GM18519 (cell line): ENCODE measurements at regions not wholly inside any gene's neighbourhood (a gene's known extent, or its start where the extent isn't known, plus 50 kb on each side); places are given as distances from the start of the nearest gene placed in this dataset.

Source experiments
- ATAC-seq: cut with Tn5 transposase; IDR thresholded peaks from one replicate; pipeline ENCODE4 v1.9.1; 2021; ENCODE audit warnings: mild to moderate bottlenecking, moderate library complexity; ENCODE audit not compliant: unreplicated experiment, low FRiP score

DNA sequence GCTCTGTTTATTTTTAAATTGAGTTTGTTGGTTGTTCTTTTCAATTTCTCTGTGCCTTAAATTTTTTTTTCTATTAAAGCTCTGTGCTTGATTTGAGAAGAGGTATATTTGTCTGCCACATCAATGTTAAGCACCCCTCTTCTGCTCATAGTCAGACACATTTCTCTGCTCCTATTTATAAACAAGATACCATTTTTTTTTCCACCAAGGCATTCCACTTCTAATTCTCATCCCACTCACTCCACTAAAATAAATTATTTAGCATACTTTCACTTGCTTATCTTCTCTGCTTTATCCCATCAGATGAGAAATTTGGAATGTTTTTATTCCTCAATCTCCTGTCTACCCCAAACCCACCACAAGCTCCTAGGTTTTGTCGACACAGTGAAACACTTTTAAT, 127.0 kb upstream of the PDE5A start:
- no peak for ATAC-seq

DNA sequence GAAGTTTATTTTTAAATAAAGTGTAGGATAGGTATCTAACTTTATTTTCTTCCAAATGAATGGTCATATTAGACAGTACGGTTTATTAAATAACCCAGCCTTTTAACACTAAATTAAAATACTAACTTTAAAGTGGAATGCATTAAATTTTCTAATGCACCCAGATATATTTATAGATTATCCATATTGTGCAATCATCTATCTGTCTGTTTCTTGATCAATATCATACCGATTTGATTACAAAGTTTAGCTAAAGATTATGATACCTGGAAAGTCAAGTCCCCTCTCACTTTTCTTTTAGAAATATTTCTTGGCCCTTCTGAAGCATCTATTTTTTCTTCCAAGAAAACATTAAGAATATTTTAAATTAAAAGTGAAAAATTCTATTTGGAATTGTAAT, 124.3 kb upstream of the PDE5A start:
- ATAC-seq = no peak

DNA sequence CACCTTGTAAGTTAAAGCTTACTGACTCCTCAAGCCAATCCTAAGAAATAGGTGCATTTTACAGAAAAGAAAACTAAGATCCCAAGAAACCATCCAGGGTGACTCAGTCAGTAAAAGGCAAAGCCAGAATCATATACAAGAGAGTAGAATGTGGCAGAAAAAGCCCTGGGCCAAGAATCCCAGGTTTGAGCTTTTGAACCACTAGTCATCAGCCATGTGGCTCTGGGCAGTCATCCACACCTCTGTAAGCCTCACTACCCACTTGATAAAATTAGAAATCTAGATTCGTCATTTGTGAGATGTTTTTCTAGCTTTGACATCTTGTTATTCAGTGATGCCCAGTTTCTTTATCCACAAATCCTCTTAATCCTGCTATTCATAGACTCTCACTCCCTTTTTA, 122.2 kb upstream of the PDE5A start:
- no peak for ATAC-seq

DNA sequence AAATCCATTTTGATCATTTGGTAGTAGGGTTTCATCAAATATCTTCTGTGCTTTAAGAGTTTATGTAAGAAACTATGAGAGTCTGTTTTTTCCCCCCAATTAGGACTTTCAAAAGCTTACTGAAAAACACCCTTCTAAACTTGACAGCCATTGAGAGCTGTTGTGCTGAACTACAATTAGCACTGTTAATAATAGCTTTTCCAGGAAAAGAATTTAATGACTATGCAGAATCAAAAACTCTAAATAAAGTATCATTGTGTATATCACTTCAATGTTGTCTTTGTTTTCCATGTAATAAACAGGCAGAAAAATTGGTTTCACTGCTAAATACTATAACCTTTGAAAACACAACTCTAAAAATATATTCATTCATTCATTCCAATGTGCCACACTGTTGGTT, 121.4 kb upstream of the PDE5A start:
- no peak for ATAC-seq

DNA sequence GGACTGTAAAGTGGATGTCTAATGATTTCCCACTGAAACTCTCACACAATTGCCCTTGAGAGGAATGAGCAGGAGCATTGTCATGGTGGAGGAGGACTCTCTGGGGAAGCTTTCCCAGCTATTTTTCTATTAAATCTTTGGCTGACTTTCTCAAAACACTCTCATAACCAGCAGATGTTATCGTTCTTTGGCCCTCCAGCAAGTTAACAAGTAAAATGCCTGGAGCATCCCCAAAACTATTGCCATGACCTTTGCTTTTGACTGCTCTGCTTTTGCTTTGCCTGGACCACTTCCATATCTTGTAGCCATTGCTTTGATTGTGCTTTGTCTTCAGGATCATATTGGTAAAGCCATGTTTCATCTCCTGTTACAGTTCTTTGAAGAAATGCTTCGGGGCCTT, 120.2 kb upstream of the PDE5A start:
- ATAC-seq = no peak

DNA sequence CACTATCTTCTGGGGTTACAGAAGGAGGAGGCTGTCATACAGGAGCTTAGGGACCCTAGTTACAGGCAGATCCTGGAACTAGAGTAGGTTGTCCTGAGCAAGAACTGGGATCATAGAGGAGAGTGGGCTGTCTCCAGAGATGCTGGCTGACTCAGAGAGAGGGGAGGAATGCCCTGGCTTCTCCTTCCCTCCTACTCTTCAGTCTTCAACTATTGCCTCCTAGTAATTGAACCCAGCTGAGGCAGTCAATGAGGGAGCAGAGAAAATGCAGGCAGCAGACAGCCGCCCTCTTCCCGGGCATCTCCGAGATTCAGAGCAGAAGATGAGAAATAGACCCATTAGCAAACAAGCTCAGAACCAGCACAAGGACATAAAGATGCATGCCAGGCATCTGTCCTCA, 118.3 kb upstream of the PDE5A start:
- no peak for ATAC-seq

DNA sequence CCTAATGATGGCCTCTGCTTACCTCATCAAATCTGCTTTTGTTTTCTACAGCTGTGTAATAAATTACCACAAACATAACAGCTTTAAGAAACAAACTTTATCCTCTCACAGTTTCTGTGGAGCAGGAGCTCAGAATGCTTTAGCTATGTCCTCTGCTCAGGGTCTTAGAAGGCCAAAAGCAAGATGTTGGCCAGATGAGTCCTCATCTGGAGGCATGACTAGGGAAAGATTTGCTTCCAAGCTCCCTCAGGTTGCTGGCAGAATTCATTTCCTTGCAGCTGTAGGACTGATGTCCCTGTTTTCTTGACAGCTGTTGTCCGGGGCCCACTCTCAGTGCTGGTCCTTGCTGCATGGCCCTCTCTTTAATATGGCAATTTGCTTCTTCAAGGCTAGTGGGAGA, 116.7 kb upstream of the PDE5A start:
- ATAC-seq = no peak

DNA sequence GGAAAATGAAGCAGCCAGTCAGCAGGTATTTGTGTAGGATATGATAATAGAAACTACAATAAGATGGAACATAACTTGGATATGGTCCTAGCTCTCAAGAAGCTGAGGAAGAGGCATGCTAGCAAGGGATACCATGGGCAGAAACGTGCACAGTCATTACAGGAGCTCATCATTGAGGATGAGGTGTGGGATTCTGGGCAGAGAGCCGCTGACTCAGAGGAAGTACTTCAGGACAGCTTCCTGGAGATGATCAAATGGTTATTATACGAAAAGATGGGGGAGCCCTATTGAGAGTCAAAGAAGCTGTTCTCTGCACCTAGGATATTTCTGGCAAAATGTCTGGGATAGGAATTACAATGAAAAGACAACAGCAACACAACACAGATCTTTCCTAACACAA, 116.0 kb upstream of the PDE5A start:
- no peak for ATAC-seq

DNA sequence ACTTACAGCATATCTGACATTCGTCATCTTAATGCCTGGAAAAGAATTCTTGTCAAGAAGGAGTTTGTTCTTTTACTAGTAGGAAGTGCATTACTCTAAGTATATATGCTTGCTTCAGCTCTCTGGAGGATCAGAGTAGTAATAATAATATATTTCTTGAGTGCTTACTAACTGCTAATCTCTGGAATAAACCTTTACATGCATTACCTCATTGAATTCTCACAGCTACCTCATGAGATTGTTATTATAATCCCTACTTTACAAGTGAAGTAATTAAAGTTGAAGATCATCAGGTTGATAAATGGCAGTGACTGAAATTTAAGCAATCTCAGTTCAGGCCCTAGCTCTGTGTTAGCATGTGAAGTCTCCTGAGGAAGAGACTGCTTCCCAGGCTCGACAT, 115.0 kb upstream of the PDE5A start:
- no peak for ATAC-seq

DNA sequence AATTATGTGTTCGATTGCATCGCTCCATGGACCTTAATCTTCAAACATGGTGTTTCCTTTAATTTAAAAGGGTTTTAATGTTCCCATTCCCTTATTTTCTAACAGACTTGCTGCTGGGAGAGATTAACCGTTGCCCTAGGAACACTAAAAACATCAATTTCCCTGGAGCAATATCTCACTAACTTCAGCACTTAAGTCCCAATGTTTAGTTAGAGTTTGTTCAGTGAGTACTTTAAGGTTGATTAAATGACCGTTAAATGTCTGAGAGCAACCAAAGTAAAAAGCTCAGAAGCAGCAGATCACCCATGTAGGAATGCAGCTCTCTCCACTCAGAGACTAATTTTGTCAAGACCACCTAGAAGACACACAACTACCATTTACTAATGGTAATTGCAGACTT, 111.2 kb upstream of the PDE5A start:
- ATAC-seq = no peak

DNA sequence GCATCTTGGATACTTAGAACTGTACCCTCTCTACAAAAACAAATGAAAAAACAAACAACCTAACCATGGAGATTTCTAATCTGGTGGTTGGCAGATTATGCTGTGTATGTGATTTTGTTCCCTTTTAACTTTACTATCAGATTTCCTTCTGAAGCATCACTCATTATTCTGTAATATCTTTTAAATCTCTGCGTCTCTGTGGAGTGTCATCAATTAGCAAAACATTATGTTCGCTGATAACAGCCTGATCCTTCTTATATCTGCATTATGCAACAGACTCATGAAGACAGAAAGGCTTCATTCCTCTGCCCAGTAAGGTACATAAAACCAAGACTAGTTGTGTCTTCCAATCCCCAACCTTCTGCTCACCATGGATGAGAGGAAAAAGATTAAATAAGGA, 110.3 kb upstream of the PDE5A start:
- no peak for ATAC-seq

DNA sequence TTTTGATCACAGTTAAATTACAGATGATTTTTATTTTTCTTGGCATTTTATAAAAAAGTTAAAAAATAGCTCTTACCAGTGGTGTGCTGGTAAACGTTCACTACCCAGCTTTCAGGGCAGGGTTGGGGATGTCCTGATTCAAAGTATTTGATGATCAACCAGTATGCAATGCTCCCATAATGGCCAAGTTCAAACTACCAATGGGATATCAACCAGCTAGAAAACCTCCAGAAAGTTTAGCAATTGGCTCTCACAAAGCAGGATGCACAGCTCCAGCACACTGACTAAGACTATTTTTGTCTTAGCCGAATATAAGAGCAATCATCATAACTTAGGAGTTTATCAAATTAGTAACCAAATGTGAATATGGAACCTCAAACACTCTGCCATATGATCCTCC, 108.0 kb upstream of the PDE5A start:
- no peak for ATAC-seq

DNA sequence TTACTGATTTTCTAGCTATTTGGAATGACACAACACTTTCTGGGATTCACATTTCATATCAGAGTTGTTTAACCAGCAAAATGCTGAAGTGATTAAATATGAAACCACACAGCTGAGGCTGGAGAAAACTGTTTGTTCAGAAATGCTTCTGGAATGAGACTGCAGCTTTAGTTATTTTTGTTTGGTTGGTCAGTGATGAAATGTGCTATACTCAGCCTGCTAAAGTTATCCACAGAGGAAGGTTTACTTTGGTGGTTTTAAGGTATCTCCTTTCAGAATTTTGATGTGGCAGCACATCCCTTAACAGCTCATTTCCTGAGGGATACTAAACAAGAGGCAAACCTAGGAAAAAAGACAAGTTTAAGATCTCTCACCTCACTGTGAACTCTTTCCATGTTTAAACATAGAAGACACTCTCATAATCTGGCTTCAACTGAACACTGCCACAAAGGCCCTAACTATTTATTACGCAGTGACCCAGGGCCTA, 106.6 kb upstream of the PDE5A start:
- no peak for ATAC-seq

DNA sequence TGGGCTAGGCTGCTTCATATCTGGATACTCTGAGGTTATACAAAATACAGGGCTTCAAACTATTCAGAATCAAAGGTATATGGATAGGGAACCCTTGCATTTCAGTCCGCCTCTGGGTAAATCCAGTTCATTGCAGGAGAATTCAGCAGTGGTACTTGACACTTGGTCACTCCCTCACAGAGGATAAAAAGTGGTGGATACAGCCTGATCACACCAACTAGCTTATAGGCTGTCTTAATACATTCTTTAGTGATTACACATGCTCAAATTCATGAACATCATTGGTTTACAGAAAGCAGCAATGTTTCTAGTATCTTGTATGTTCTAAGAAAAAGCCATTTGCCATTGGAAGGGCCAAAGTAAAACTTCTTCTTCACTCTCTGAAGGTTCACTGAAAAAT, 104.8 kb upstream of the PDE5A start:
- no peak for ATAC-seq

DNA sequence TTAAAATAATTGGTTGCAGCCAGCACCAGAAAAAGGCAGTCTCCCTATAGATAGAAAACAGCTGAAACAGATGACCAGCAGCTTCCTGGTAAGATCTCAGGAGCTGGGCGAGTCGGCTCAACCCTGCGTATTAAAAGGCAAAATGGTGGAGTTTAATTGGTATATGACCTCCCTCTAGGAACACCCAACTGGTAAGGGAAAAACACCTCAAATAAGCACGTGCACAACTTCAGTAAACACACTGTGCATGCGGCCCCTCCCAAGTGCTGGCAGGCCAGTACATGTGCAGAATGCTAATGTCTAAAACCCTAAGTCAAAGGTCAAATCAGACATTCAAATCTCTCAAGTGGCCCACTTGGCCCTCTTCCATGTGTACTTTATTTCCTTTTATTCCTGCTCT, 103.2 kb upstream of the PDE5A start:
- ATAC-seq = no peak

DNA sequence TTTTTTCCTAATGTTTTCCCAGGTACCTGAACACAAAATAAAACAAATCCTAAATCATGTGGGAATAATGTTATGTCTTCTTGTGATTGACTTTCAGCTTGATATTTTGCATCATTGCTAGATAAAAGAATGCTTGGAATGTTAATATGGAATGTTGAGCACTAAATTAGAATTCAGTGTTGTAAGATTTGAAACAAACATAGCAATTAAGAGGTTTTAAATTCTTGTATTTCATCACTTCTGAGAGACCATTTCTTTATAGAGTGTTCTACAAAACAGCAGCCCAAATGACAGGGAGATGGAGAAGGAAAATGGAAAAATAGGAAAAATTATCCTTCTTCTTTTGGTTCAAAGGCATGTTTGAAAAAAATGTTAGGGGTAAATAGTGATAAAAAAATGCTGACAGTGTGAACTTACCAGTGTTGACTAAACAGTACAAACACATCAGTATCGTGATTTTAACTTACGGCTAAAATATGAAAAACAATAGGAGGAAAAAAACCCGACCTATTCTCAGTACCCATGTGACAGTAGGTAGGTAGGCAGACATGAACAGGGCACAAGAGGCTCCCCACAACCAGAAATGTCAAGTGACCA, 102.6 kb upstream of the PDE5A start:
- ATAC-seq = no peak

DNA sequence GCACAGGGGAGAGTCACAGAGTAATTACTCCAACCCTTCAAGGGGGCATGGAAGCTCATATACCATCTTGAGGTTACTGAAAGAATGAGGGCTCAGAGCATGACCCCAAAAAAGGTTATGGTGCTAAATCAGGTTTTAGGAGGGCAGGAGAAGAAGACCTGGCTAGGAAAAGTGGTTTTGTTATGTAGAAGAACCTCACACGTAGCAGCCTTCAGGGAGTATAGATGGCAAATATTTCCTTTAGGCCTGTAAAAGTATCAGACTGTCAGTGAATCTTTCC, 102.0 kb upstream of the PDE5A start:
- ATAC-seq = no peak

DNA sequence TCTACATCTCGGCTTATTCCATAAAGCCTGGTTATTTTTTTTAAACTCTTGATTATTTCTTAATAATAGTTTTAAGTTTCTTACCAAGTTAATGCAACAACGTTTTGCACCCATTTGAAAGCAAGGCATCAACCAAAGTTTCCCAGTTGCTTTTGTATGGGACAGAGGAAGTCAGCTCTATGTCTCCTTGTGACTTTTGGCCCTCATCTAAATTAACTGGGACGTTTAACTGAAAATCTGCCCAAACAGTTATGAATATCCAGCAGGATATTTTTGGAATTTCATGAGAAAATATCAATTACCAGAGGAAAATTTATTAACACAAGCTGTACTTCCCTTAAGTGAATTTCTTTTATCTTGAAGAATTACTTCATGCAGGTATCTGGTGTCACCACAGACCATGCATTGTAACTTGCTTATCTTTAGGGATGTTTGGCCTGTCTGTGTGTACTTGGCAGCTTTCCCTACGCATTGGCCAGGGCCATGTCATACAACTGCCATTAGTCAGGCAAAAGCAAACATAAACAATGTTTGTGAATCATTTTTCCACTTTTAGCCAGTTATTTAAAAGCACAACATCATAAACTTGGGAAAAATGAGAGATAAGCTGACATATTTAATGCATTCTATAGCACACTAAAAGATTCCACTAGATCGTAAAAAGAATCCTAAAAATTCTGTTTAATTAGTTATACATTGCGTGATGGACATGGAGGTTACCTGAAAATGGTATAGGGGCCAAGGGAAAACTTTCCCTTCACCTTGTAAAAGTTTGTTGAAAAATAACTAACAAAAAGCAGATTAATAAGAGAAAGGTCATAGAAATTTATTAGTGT, 101.4 kb upstream of the PDE5A start:
- no peak for ATAC-seq

DNA sequence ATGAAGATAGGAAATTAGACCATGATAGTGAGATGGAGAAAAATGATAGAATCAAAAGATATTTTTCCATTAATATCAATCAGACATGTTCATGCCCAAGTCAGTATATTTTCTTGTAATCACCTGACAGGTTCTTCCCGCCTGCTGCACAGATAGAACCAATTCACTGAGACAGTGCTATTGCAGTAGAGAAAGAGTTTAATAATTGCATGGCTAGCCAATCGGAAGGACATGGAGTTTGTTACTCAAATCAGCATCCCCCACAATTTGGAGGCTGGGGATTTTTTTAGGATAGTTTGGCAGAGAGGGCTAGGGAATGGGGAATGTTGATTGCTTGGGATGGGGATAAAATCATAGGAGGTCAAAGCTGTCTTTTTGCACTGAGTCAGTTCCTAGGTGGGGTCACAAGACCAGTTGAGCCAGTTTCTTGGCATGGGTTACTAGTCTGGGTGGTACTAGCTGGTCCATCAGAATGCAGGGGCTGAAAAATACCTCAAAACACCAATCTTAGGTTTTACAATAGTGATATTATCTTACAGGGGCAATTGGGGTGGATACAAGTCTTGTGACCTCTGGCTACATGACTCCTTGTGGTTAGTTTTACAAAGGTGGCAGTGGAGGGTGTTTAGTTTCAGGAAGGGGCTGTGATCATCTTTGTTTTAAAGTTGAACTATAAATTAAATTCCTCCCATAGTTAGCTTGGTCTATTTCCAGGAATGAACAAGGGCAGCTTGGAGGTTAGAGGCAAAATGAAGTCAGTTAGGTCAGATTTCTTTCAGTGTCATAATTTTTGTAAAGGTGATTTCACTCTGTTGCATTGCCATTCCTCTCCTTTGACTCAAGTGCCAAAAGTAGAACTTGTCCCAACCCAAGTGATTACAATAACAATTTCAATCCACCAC, 100.3 kb upstream of the PDE5A start:
- no peak for ATAC-seq

DNA sequence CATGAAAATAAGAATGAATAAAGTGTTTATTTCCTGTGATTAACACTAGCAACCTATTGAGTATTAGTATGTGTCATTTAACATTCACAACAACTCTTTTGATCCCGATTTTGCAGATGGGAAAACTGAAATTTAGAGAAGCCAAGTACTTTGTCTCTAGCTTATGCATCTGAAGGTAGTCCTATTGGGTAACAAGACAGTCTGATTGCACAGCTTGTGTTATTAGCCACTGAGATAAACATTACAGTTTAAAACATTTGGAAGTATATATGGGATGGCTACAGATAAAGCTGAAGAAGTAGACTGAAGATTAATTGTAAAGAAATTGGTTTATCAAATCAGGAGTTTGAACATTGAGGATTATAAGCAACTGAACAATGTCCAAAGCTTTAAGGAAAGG, 99.6 kb upstream of the PDE5A start:
- no peak for ATAC-seq

DNA sequence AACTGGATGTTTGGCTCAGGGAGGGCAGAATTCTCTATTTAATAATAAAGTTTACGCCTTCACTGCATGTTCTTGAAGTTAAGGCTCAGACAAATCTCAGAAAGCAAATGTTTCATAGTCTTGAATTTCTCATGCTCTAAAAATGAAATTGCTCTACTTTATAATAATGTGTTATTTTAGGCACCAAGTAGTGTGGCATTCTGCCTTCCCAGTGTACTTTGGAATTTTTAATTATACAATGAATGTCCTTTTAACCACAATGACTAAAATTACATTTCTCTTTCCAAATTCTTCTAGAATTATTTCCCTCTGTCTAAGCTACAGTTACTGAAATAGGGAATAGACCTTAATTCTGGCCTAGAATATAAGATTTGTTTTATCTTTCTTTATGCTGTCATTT, 97.9 kb upstream of the PDE5A start:
- no peak for ATAC-seq
